BLaER1 (cell line): ENCODE measurements at regions not wholly inside any gene's neighbourhood (a gene's known extent, or its start where the extent isn't known, plus 50 kb on each side); places are given as distances from the start of the nearest gene placed in this dataset.

ENCODE experiments used
- H3K27ac ChIP-seq: shearing (Covaris generic); formaldehyde crosslinking; 2 replicates; pipeline ENCODE4 v1.8.1; 2022
- H3K27me3 ChIP-seq: shearing (Covaris generic); formaldehyde crosslinking; 2 replicates; pipeline ENCODE4 v1.8.1; 2022
- H3K36me3 ChIP-seq: shearing (Covaris generic); formaldehyde crosslinking; 2 replicates; pipeline ENCODE4 v1.8.1; 2022
- H3K4me1 ChIP-seq: shearing (Covaris generic); formaldehyde crosslinking; 2 replicates; pipeline ENCODE4 v1.8.1; 2022
- H3K4me2 ChIP-seq: shearing (Covaris generic); formaldehyde crosslinking; 2 replicates; pipeline ENCODE4 v1.8.1; 2022
- H3K4me3 ChIP-seq: shearing (Covaris generic); formaldehyde crosslinking; 2 replicates; pipeline ENCODE4 v1.8.1; 2022
- H3K9ac ChIP-seq: shearing (Covaris generic); formaldehyde crosslinking; 2 replicates; pipeline ENCODE4 v1.8.1; 2022
- H3K9me3 ChIP-seq: shearing (Covaris generic); formaldehyde crosslinking; 2 replicates; pipeline ENCODE4 v1.8.1; 2022
- H4K20me1 ChIP-seq: shearing (Covaris generic); formaldehyde crosslinking; 2 replicates; pipeline ENCODE4 v1.8.1; 2022
- Cebpa-rat ChIP-seq: shearing (Covaris generic); IDR thresholded peaks from 2 replicates; pipeline ENCODE4 v1.8.1; 2022

GRCh38 chr6:119535332-119535731, 185.8 kb upstream of the MAN1A1 start:
- Histone ChIP-seq H3K27ac (no peak overlapping the region), H3K9me3 (peaks cover 9% of the 10 kb centered on the region; the same call in 1 of the 2 replicates), H3K36me3 (no peaks in the 10 kb centered on the region), H3K4me1 (peaks cover 8% of the 10 kb centered on the region; the same call in 1 of the 2 replicates), H3K9ac (no peak overlapping the region), H3K4me3 (no peak overlapping the region), H4K20me1 (no peaks in the 10 kb centered on the region), H3K27me3 (no peaks in the 10 kb centered on the region), H3K4me2 (no peak overlapping the region)
- TF ChIP-seq Cebpa-rat = no peak

GRCh38 chr6:119533603-119534279, 184.2 kb upstream of the MAN1A1 start:
- Histone ChIP-seq H3K9me3 (no peaks in the 10 kb centered on the region), H3K36me3 (no peaks in the 10 kb centered on the region), H3K27ac (no peak overlapping the region), H3K4me1 (peaks cover 8% of the 10 kb centered on the region; the same call in 1 of the 2 replicates), H3K27me3 (no peaks in the 10 kb centered on the region), H3K4me2 (peak overlapping the region; percentile 10; the same call in 1 of the 2 replicates), H4K20me1 (no peaks in the 10 kb centered on the region), H3K9ac (no peak overlapping the region), H3K4me3 (no peak overlapping the region)
- no peak for TF ChIP-seq Cebpa-rat

DNA sequence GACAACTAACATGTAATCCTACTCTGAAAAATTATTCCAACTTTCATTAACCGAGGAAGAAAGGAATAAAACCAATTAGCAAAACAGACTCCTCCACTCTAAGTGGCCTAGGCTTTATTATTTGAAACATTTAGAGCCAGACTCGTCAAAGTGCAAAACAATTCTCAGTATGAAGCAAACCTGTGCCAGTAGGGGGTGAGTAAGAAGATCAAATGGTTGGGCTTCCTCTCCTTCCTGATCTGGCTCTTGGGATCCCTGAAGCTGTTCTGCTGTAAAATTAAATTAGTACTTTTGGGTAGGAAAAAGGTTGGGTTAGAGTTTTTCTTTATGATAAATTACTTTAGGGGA, 177.6 kb upstream of the MAN1A1 start:
- TF ChIP-seq Cebpa-rat = no peak
- Histone ChIP-seq H3K9ac (no peak overlapping the region), H3K36me3 (no peaks in the 10 kb centered on the region), H3K4me1 (no peaks in the 10 kb centered on the region), H4K20me1 (no peaks in the 10 kb centered on the region), H3K9me3 (no peaks in the 10 kb centered on the region), H3K4me3 (no peak overlapping the region), H3K4me2 (no peak overlapping the region), H3K27me3 (no peaks in the 10 kb centered on the region), H3K27ac (no peak overlapping the region)

GRCh38 chr6:119526561-119527230, 177.1 kb upstream of the MAN1A1 start:
- H3K9me3 ChIP-seq = no peaks in the 10 kb centered on the region
- no peak overlapping the region for H3K27ac ChIP-seq
- no peak overlapping the region for H3K4me2 ChIP-seq
- H3K36me3 ChIP-seq = no peaks in the 10 kb centered on the region
- TF ChIP-seq Cebpa-rat = no peak
- H3K4me3 ChIP-seq = no peak overlapping the region
- no peaks in the 10 kb centered on the region for H3K27me3 ChIP-seq
- no peaks in the 10 kb centered on the region for H4K20me1 ChIP-seq
- no peaks in the 10 kb centered on the region for H3K4me1 ChIP-seq
- H3K9ac ChIP-seq = no peak overlapping the region

DNA sequence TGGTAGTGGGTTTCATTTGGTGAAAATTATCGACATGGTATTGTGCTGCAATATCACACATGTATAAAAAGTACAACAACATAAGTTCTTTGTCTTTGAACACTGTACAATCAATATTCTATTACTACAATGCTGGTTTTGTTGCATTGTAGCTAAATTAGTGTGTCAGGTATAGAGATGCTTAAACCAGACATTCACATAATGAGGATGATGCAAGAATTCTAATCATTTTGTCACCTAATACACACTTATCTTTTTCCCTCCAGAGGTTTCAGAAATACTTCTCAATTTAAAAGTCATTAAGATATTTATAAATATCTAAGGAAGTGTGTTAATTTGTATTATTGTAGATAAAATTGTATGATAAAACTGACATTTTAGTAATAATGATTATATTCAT, 174.8 kb upstream of the MAN1A1 start:
- no peak overlapping the region for H3K4me3 ChIP-seq
- no peaks in the 10 kb centered on the region for H3K36me3 ChIP-seq
- H3K4me2 ChIP-seq = no peak overlapping the region
- no peaks in the 10 kb centered on the region for H3K9me3 ChIP-seq
- H3K27me3 ChIP-seq = no peaks in the 10 kb centered on the region
- no peaks in the 10 kb centered on the region for H4K20me1 ChIP-seq
- H3K4me1 ChIP-seq = no peaks in the 10 kb centered on the region
- no peak for TF ChIP-seq Cebpa-rat
- H3K27ac ChIP-seq = no peak overlapping the region
- H3K9ac ChIP-seq = no peak overlapping the region

DNA sequence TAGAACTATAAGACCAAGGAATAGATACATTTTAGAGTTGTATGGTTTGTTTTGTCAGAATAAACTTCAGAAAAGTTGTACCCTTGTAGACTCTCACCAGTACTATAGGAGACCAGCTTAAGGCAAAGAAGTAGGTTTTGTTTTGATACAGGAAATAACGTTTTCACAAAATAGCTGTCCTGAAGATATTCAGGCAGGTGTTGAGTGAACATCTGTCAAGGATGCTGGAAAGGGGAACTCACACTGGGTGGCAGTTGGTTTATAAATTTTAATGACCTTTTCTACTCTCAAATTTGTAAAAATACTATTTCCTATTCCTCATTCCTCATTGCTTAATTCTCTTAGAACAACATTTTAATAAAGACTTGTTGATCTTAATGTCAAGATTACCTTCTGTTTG, 174.0 kb upstream of the MAN1A1 start:
- H4K20me1 ChIP-seq = no peaks in the 10 kb centered on the region
- no peak overlapping the region; the same call in 1 of the 2 replicates for H3K4me2 ChIP-seq
- no peaks in the 10 kb centered on the region for H3K9me3 ChIP-seq
- no peak overlapping the region for H3K9ac ChIP-seq
- H3K4me3 ChIP-seq = no peak overlapping the region
- H3K27me3 ChIP-seq = no peaks in the 10 kb centered on the region
- no peak for TF ChIP-seq Cebpa-rat
- H3K36me3 ChIP-seq = no peaks in the 10 kb centered on the region
- H3K4me1 ChIP-seq = no peaks in the 10 kb centered on the region
- no peak overlapping the region for H3K27ac ChIP-seq

GRCh38 chr6:119521251-119521650, 171.7 kb upstream of the MAN1A1 start:
- no peaks in the 10 kb centered on the region for H4K20me1 ChIP-seq
- TF ChIP-seq Cebpa-rat = no peak

GRCh38 chr6:119517428-119517827, 167.9 kb upstream of the MAN1A1 start:
- Histone ChIP-seq H3K4me2 (no peak overlapping the region; the same call in 1 of the 2 replicates), H3K4me1 (peaks cover 7% of the 10 kb centered on the region)
- TF ChIP-seq Cebpa-rat = no peak

More at GRCh38 chr6:119521251-119521650, 171.7 kb upstream of the MAN1A1 start:
- H3K27me3 ChIP-seq = no peaks in the 10 kb centered on the region
- H3K9ac ChIP-seq = no peak overlapping the region
- no peaks in the 10 kb centered on the region for H3K9me3 ChIP-seq
- H3K4me1 ChIP-seq = peaks cover 7% of the 10 kb centered on the region
- H3K4me2 ChIP-seq = no peak overlapping the region
- no peak overlapping the region for H3K27ac ChIP-seq
- H3K36me3 ChIP-seq = no peaks in the 10 kb centered on the region
- no peak overlapping the region for H3K4me3 ChIP-seq

GRCh38 chr6:119514345-119514744, 164.8 kb upstream of the MAN1A1 start:
- Histone ChIP-seq H3K27me3 (no peaks in the 10 kb centered on the region), H3K36me3 (no peaks in the 10 kb centered on the region), H3K27ac (no peak overlapping the region), H3K4me1 (peaks cover 7% of the 10 kb centered on the region), H3K9ac (no peak overlapping the region), H3K4me2 (no peak overlapping the region), H3K9me3 (no peaks in the 10 kb centered on the region), H4K20me1 (no peaks in the 10 kb centered on the region), H3K4me3 (no peak overlapping the region)
- TF ChIP-seq Cebpa-rat = no peak

More at GRCh38 chr6:119517428-119517827, 167.9 kb upstream of the MAN1A1 start:
- H3K9ac ChIP-seq = no peak overlapping the region
- H3K4me3 ChIP-seq = no peak overlapping the region
- no peaks in the 10 kb centered on the region for H4K20me1 ChIP-seq
- no peaks in the 10 kb centered on the region for H3K36me3 ChIP-seq
- no peaks in the 10 kb centered on the region for H3K27me3 ChIP-seq
- no peaks in the 10 kb centered on the region for H3K9me3 ChIP-seq
- H3K27ac ChIP-seq = no peak overlapping the region

DNA sequence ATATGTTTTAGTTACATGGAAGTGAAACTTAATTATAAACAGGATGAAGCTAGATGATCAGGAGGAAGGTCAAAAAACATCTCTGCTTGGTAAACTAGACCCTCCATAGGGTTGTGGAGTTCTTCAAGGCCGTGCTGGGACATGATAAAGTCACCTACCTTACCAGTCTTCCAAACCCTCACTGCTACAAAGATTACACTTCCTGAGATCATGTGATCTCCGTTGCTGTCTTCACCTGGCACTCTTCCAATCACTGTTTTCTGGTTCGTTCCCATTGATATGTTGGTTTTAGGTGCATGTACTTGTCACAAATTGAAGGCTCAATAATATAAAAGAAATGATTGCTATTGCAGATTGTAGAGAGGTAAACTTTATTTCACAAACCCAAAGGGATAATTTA, 161.5 kb upstream of the MAN1A1 start:
- Histone ChIP-seq H3K27ac (no peak overlapping the region), H3K4me3 (no peak overlapping the region), H3K9ac (no peak overlapping the region), H3K4me1 (no peaks in the 10 kb centered on the region), H3K27me3 (no peaks in the 10 kb centered on the region), H4K20me1 (no peaks in the 10 kb centered on the region), H3K9me3 (no peaks in the 10 kb centered on the region), H3K4me2 (no peak overlapping the region), H3K36me3 (no peaks in the 10 kb centered on the region)
- no peak for TF ChIP-seq Cebpa-rat
